GM10266 (cell line): ENCODE measurements at regions not wholly inside any gene's neighbourhood (a gene's known extent, or its start where the extent isn't known, plus 50 kb on each side); places are given as distances from the start of the nearest gene placed in this dataset.

Experiments used
- DNase-seq: peaks from one replicate; pipeline ENCODE4 v3.0.0; 2012; ENCODE audit errors: extremely low spot score
- CTCF ChIP-seq: IDR thresholded peaks from 2 replicates; pipeline ENCODE4 v1.5.1; 2012; ENCODE audit warnings: mild to moderate bottlenecking, low read depth; ENCODE audit not compliant: control insufficient read depth, insufficient read depth; ENCODE audit errors: missing control alignments

- no peak for TF ChIP-seq CTCF
- no peak for DNase-seq
Observed at GRCh38 chr5:130974021-130974683, 190.9 kb downstream of the HINT1 start.

GRCh38 chr5:130966990-130967525 is 198.0 kb downstream of the HINT1 start:
- TF ChIP-seq CTCF = no peak
- no peak for DNase-seq

- no peak for TF ChIP-seq CTCF
- no peak for DNase-seq
Observed at GRCh38 chr5:130965920-130966319, 199.1 kb downstream of the HINT1 start.

- TF ChIP-seq CTCF = no peak
- DNase-seq = no peak
Observed at GRCh38 chr5:130965360-130965759, 199.7 kb downstream of the HINT1 start.

- no peak for TF ChIP-seq CTCF
- no peak for DNase-seq
Observed at GRCh38 chr5:130964231-130965202, 200.5 kb downstream of the HINT1 start.

- no peak for TF ChIP-seq CTCF
- no peak for DNase-seq
Observed at GRCh38 chr5:130963798-130964197, 201.3 kb downstream of the HINT1 start.
